AG10803 (cell line): ENCODE measurements at regions not wholly inside any gene's neighbourhood (a gene's known extent, or its start where the extent isn't known, plus 50 kb on each side); places are given as distances from the start of the nearest gene placed in this dataset.

Experiments used
- DNase-seq: peaks from one replicate; pipeline ENCODE4 v3.0.0; 2010; ENCODE audit warnings: low read depth
- H3K4me3 ChIP-seq: 2 replicates; pipeline ENCODE4 v1.5.1; 2011; ENCODE audit warnings: mild to moderate bottlenecking, low read length, control low read depth
- TF ChIP-seq, protein P1 (sequence below): conservative IDR thresholded peaks from 2 replicates; pipeline ENCODE4 v1.5.1; 2011; ENCODE audit warnings: mild to moderate bottlenecking, low read length, control low read depth, inconsistent platforms

DNA sequence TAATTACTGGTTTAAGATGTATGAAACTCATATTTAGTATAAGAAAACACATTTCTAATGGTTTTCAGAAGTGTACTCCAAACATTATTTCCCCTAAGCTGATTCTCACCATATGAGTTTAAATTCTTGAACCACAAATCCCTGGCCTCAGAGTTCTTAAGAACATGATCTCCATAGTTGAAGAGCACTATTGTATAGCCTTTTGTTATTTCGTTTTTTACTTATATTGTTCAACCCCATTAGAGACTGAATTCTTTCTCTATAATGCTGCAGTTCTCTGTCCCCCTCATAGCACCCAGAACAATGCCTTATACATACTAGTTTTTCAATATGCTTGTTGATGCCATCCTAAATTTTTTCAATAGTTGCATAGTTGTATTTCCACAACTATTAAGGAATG lies 85.5 kb upstream of the TMEM17 start:
- no peak overlapping the region for H3K4me3 ChIP-seq
- no peak for DNase-seq
- TF ChIP-seq, protein P1, sequence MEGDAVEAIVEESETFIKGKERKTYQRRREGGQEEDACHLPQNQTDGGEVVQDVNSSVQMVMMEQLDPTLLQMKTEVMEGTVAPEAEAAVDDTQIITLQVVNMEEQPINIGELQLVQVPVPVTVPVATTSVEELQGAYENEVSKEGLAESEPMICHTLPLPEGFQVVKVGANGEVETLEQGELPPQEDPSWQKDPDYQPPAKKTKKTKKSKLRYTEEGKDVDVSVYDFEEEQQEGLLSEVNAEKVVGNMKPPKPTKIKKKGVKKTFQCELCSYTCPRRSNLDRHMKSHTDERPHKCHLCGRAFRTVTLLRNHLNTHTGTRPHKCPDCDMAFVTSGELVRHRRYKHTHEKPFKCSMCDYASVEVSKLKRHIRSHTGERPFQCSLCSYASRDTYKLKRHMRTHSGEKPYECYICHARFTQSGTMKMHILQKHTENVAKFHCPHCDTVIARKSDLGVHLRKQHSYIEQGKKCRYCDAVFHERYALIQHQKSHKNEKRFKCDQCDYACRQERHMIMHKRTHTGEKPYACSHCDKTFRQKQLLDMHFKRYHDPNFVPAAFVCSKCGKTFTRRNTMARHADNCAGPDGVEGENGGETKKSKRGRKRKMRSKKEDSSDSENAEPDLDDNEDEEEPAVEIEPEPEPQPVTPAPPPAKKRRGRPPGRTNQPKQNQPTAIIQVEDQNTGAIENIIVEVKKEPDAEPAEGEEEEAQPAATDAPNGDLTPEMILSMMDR: no peak

DNA sequence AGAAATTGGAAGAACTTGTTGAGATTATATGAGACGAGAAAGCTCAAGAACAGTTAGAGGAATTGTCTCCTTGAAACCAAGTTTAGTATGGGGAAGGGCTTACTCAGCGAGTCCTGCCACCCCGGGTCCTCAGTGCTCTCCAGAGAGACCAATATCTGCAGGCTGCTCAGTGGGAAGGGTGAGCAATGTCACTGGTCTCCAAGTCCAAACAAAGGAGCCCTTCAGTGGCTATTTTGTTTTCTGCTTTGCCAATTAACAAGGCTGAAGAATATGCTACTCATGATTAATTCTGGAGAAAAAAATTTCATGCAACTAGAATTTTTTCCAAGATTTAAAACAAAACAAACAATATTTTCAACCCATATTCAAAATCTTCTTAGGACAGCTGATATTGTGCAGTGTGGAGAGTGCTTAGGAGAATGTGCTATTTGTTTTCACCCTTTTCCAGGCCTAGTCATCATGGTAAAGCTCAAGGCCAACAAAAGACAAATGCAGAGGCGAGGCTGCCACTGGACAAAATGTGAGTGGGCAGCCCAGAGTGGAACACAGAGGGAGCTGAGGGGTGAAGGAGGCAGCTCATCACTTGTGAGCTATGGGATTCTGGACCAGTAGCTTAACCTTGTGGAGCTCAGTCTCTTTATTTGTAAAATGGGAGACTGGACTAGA lies 83.8 kb upstream of the TMEM17 start:
- no peak overlapping the region for H3K4me3 ChIP-seq
- TF ChIP-seq, protein P1: no peak
- DNase-seq: no peak

DNA sequence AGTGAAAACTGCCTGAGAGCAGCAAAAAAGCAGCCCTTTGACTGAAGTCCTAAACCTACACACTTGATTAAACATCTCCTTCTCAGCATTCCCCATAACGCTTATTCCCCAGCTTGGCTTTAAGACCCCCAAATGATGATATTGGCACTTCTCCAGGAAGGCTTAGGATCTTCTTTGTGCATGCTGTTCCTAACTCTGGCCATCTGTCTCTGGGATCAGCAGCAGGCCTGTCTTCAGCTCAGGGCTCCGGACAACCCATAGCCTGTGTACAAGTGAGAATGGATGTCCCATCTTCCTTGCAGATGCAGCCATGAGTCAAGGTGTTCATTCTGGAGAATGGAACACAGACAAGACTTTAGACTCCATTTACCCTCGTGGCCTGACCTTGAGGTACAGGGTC lies 81.6 kb upstream of the TMEM17 start:
- no peak for DNase-seq
- no peak overlapping the region for H3K4me3 ChIP-seq
- TF ChIP-seq, protein P1: no peak

DNA sequence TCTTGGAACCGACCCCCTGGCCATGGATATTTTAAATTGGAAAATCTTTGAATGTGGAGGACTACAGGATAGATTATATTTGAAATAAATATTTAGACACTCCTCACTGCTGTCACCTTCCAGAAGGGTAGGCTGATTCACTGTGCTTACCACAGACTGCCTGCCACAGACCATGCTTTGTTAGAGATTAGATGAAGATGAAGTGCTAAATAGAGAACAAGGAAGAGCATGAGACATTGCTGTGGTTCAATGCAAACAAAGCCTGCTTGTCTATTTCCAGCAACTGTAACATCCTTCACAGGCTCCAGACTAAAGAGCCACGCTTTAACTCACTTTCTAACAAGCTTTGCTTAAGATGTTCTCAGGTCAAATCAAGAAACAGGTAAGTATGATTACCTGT lies 81.0 kb upstream of the TMEM17 start:
- DNase-seq: peak; percentile 61
- no peak overlapping the region for H3K4me3 ChIP-seq
- TF ChIP-seq, protein P1: no peak

DNA sequence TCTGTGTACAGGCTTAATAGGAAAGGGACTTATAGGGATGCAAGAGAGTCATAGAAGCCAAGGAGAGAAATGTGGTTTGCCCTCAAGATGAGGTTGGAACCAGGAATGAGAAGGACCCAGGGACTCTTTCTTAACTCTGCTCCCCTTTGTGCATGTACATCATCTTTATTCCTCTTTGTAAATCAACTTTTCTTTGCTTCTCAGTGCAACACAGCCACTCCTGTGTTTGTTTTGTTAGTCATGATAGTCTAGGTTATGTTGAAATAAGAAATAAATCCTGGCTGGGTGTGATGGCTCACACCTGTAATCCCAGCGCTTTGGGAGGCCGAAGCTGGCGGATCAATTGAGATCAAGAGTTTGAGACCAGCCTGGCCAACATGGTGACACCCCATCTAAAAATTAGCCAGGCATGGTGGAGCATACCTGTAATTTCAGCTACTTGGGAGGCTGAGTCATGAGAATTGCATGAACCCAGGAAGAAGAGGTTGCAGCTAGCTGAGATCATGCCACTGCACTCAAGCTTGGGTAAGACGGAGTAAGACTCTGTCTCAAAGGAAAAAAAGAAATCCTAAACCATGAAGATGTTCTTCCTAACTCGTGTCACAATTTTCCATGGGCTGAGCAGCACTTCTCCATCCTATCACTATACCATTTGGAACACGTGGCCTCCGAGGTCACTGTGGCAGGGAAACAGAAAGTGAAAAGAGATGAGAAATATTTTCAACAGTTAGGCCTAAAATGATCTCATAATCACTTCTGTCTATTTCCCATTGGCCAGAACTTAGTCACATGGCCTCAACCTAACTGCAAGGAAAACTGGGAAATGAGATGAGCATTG lies 73.0 kb upstream of the TMEM17 start:
- peak; percentile 93 for DNase-seq
- no peak overlapping the region for H3K4me3 ChIP-seq
- TF ChIP-seq, protein P1: no peak

DNA sequence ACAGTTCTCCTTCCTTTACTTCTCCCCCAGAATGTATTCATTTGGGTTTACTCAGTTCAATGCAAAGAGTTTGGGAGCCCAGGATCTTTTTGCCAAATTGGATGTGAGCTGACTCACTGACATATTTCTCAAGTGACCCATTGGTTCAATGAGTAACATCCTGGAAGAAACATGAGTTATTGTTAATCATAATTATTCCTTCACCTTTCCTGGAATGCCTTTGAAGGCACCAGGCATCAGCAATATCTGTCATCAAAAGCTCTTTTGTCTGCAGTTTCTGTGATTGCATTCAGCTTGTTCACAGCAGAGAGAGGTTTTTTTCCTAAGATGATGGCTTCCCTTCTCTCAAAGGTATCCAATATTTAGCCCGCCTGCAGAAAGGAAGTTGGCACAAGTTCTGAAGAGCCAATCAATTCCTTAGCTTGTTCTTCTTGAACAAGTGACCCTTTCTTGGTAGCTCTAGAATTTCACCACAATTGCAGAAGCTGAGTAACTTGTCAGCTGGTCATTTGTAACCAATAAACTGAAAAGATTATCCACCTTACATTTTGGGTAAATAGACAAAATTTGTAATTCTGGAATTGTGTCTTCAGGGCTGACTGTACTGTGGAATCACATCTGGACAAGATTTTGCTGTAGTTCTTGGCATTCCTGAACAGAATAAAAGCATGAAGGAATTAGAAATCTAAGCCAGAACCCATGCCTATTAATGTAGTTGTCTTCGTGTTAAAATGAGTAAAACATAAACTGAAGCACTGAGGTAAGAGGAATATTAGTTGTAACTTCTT lies 72.2 kb upstream of the TMEM17 start:
- DNase-seq: peak; percentile 97
- no peak overlapping the region for H3K4me3 ChIP-seq
- TF ChIP-seq, protein P1: no peak
